ENCODE measurements at regions not wholly inside any gene's neighbourhood (a gene's known extent, or its start where the extent isn't known, plus 50 kb on each side); places are given as distances from the start of the nearest gene placed in this dataset.

DNA sequence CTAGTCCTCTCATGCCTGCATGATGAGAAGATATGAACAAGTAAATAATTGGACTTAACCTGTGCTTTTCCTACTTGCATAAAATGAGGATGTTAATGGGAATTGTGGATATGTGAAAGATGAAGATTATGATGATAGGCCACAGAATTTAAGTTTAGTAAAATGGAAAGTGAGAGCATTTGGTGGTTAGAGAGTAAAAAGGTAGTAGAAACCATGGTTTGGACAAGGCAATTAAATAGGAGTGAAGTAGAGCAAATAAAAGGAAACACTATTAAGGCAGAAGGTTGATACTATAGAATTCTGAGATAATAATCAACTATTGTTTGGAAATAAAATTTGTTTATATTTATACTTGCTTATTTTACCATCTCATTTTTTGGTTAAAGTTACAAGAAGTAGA is 1162.5 kb downstream of the MRPL39 start:
- TF ChIP-seq, protein P1, sequence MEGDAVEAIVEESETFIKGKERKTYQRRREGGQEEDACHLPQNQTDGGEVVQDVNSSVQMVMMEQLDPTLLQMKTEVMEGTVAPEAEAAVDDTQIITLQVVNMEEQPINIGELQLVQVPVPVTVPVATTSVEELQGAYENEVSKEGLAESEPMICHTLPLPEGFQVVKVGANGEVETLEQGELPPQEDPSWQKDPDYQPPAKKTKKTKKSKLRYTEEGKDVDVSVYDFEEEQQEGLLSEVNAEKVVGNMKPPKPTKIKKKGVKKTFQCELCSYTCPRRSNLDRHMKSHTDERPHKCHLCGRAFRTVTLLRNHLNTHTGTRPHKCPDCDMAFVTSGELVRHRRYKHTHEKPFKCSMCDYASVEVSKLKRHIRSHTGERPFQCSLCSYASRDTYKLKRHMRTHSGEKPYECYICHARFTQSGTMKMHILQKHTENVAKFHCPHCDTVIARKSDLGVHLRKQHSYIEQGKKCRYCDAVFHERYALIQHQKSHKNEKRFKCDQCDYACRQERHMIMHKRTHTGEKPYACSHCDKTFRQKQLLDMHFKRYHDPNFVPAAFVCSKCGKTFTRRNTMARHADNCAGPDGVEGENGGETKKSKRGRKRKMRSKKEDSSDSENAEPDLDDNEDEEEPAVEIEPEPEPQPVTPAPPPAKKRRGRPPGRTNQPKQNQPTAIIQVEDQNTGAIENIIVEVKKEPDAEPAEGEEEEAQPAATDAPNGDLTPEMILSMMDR (IDR thresholded peaks at IDR 0.05), result no peak
- TF ChIP-seq POLR2A (IDR thresholded peaks at IDR 0.05), result no peak

All from body of pancreas (tissue), 4 donors.